CD8-positive, alpha-beta memory T cell (primary cell): ENCODE measurements at regions not wholly inside any gene's neighbourhood (a gene's known extent, or its start where the extent isn't known, plus 50 kb on each side); places are given as distances from the start of the nearest gene placed in this dataset.

Experiments
- CTCF ChIA-PET: fragments of 350-600 bp; sonication (Branson Sonifier 250); formaldehyde crosslinking; loops from one replicate; lab custom pipeline; 2021; ENCODE audit warnings: antibody characterized with exemption; lab: Charles Lee
- POLR2A ChIA-PET: fragments of 350-600 bp; sonication (Branson Sonifier 250); formaldehyde crosslinking; loops from one replicate; lab custom pipeline; 2021; ENCODE audit warnings: antibody characterized with exemption; lab: Charles Lee
- DNase-seq, 5 donors: peaks; one replicate each; pipeline versions ENCODE4 v3.0.0 to v3.0.0-alpha.2; 2020 to 2022; ENCODE audit warnings: mixed read lengths in 1 of 5
- H3K27ac ChIP-seq: one replicate; pipeline ENCODE4 v1.7.0; 2013; ENCODE audit warnings: low read depth, mild to moderate bottlenecking, low read length, moderate library complexity
- H3K27me3 ChIP-seq: 2 replicates; pipeline ENCODE4 v1.7.0; 2013; ENCODE audit warnings: low read length, mild to moderate bottlenecking; ENCODE audit not compliant: insufficient read depth, poor library complexity, severe bottlenecking
- H3K36me3 ChIP-seq: 2 replicates; pipeline ENCODE4 v1.7.0; 2013; ENCODE audit warnings: mild to moderate bottlenecking, low read length, moderate library complexity; ENCODE audit not compliant: insufficient read depth
- H3K4me1 ChIP-seq: 2 replicates; pipeline ENCODE4 v1.7.0; 2013; ENCODE audit warnings: mild to moderate bottlenecking, low read length, moderate library complexity; ENCODE audit not compliant: insufficient read depth
- H3K4me3 ChIP-seq: 2 replicates; pipeline ENCODE4 v1.7.0; 2013; ENCODE audit warnings: mild to moderate bottlenecking, low read length
- H3K9me3 ChIP-seq: 2 replicates; pipeline ENCODE4 v1.7.0; 2013; ENCODE audit warnings: mild to moderate bottlenecking, low read length
- H3K27ac Mint-ChIP-seq, 8 donors: one replicate each; pipeline ENCODE4 v1.8.0; 2020 to 2021; ENCODE audit warnings: mixed read lengths in 8 of 8, mild to moderate bottlenecking in 6 of 8, inconsistent platforms in 3 of 8, moderate library complexity in 3 of 8
- H3K27me3 Mint-ChIP-seq, 2 donors: one replicate each; pipeline ENCODE4 v1.8.0; 2020 to 2021; ENCODE audit warnings: mixed read lengths in 2 of 2, mild to moderate bottlenecking in 1 of 2, moderate library complexity in 1 of 2
- H3K36me3 Mint-ChIP-seq, 3 donors: one replicate each; pipeline ENCODE4 v1.8.0; 2020 to 2021; ENCODE audit warnings: mixed read lengths in 3 of 3, inconsistent platforms in 1 of 3, mild to moderate bottlenecking in 1 of 3
- H3K4me1 Mint-ChIP-seq, 3 donors: one replicate each; pipeline ENCODE4 v1.8.0; 2020 to 2021; ENCODE audit warnings: mixed read lengths in 3 of 3, inconsistent platforms in 1 of 3, mild to moderate bottlenecking in 1 of 3
- H3K4me3 Mint-ChIP-seq, 7 donors: one replicate each; pipeline ENCODE4 v1.8.0; 2020 to 2021; ENCODE audit warnings: mixed read lengths in 7 of 7, mild to moderate bottlenecking in 6 of 7, moderate library complexity in 4 of 7, inconsistent platforms in 2 of 7
- H3K9me3 Mint-ChIP-seq, 5 donors: one replicate each; pipeline ENCODE4 v1.8.0; 2020 to 2022; ENCODE audit warnings: mixed read lengths in 5 of 5, mild to moderate bottlenecking in 3 of 5, moderate library complexity in 2 of 5, inconsistent platforms in 1 of 5

DNA sequence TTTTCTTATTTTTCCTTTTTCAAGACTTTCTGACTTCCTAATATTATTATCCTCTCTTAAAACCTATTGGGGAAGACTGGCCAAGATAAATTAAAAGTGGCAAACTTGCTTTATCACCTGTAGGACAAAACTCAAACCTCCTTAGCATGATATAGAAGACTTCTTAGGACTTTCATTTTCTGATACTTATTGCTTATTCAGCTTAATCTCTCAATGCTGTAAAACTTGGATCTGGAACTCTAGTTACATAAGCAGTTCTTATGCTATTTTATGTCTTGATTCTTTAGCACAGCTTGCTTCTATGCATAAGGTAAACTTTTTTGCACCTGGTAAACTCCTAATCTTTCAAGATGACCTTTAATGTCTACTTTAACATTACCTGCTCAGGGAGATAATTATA, 382.3 kb upstream of the LRRC7 start:
- no peaks in the 10 kb centered on the region for H3K36me3 ChIP-seq
- H3K4me3 Mint-ChIP-seq, result no peak overlapping the region
- H3K4me3 ChIP-seq, result no peak overlapping the region
- POLR2A ChIA-PET, result no interaction called here
- DNase-seq, result no peak
- H3K9me3 ChIP-seq, result no peaks in the 10 kb centered on the region
- H3K4me1 Mint-ChIP-seq, result no peaks in the 10 kb centered on the region
- H3K9me3 Mint-ChIP-seq, result peaks cover 0 to 19% (median 2%) of the 10 kb centered on the region in 5 donors
- no peaks in the 10 kb centered on the region for H3K4me1 ChIP-seq
- no peak overlapping the region for H3K27ac ChIP-seq
- CTCF ChIA-PET, result no interaction called here
- H3K27ac Mint-ChIP-seq, result no peak overlapping the region
- no peaks in the 10 kb centered on the region for H3K36me3 Mint-ChIP-seq
- no peaks in the 10 kb centered on the region for H3K27me3 ChIP-seq
- no peaks in the 10 kb centered on the region for H3K27me3 Mint-ChIP-seq

DNA sequence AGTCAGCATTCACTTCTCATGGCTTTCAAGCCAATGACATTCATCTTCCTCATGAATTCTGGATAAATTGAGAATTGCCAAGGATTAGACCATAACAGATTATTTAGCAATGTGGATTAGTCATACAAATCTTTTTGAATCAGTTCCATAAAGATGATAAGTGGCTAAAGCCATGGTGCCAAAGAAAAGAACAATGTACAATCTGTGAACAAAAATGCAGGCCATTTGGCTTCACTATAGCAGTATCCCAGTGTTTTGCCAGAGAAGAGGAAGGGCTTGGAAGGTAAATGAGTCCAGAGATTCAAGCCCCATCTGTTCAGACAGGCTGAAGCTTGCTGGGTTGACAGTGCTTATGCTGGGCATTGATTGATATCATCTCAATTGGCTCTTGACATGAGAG, 376.4 kb upstream of the LRRC7 start:
- H3K4me3 Mint-ChIP-seq, result no peak overlapping the region
- Histone ChIP-seq H3K27me3 (no peaks in the 10 kb centered on the region), H3K36me3 (no peaks in the 10 kb centered on the region), H3K4me3 (no peak overlapping the region), H3K4me1 (no peaks in the 10 kb centered on the region), H3K27ac (no peak overlapping the region), H3K9me3 (no peaks in the 10 kb centered on the region)
- no peaks in the 10 kb centered on the region for H3K36me3 Mint-ChIP-seq
- H3K9me3 Mint-ChIP-seq, result peaks cover 1 to 26% (median 8%) of the 10 kb centered on the region in 5 donors
- no peak overlapping the region for H3K27ac Mint-ChIP-seq
- ChIA-PET POLR2A (no interaction called here), CTCF (no interaction called here)
- no peaks in the 10 kb centered on the region for H3K27me3 Mint-ChIP-seq
- no peak for DNase-seq
- H3K4me1 Mint-ChIP-seq, result no peaks in the 10 kb centered on the region

DNA sequence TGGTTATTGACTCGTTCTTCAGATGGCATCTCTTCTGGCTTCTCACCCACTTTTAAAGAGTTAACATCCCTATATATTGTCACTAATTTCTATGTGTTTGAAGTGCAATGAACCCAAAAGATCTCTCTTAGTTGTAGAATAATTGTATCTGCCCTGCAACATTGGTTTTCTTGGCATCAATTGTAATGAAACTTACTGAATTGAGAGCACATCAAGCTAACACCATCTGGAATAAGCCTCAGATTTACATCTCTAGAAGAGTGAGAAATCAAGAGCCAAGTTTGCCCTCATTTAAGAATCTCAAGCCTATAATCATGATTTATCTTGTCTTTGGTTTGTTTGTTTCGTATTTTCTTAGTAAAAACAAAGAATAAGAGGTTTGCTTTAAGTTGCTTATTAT, 372.6 kb upstream of the LRRC7 start:
- H3K36me3 ChIP-seq, result no peaks in the 10 kb centered on the region
- no peaks in the 10 kb centered on the region for H3K4me1 Mint-ChIP-seq
- H3K27ac Mint-ChIP-seq, result no peak overlapping the region
- H3K4me3 ChIP-seq, result no peak overlapping the region
- no peaks in the 10 kb centered on the region for H3K9me3 ChIP-seq
- no peaks in the 10 kb centered on the region for H3K36me3 Mint-ChIP-seq
- peaks cover 1 to 34% (median 8%) of the 10 kb centered on the region in 5 donors for H3K9me3 Mint-ChIP-seq
- no peaks in the 10 kb centered on the region for H3K4me1 ChIP-seq
- DNase-seq, result no peak
- H3K4me3 Mint-ChIP-seq, result no peak overlapping the region
- H3K27me3 ChIP-seq, result no peaks in the 10 kb centered on the region
- no peaks in the 10 kb centered on the region for H3K27me3 Mint-ChIP-seq
- CTCF ChIA-PET, result no interaction called here
- POLR2A ChIA-PET, result no interaction called here
- H3K27ac ChIP-seq, result no peak overlapping the region

DNA sequence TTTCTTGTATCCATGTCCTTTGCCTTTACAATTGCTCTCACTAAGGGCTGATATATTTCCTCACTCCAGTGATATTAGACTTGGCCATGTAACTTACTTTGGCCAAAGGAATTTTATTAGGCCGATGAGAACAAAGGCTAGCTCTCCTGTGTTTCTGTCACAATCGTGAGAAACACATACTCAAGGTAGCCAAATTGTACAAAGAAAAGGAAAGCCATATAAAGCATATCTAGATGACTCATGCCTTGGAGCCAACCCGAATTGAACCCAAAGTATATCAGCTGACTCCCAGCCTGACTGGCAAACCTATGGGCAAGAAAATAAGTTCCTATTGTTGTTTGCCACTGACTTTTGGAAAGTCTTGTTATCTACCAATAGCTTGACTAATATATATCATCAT, 371.7 kb upstream of the LRRC7 start:
- POLR2A ChIA-PET, result no interaction called here
- Histone ChIP-seq H3K9me3 (no peaks in the 10 kb centered on the region), H3K27me3 (no peaks in the 10 kb centered on the region), H3K4me3 (no peak overlapping the region), H3K36me3 (no peaks in the 10 kb centered on the region), H3K4me1 (no peaks in the 10 kb centered on the region), H3K27ac (no peak overlapping the region)
- Mint-ChIP-seq H3K4me1 (no peaks in the 10 kb centered on the region), H3K27me3 (no peaks in the 10 kb centered on the region), H3K27ac (no peak overlapping the region), H3K9me3 (peaks cover 1 to 34% (median 6%) of the 10 kb centered on the region in 5 donors), H3K36me3 (no peaks in the 10 kb centered on the region), H3K4me3 (no peak overlapping the region)
- CTCF ChIA-PET, result no interaction called here
- DNase-seq, result no peak

DNA sequence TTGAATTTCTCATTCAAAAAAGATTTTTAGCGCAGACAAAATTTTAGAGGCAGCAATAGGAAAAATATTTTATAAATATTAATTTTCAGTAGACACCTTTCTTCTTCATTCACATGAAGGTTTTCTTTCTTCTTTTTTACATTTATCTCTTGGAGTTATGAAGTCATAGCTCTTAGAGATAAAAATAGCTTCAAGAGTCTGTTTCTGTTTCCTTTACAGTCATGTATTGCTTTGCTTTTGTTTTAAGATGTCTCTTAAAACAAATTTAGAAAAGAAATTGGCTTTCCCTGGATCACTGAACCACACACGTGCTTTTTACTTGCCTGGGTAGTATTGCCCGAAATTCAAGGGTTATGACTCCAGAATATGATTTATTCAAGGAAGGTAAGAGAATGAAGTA, 369.9 kb upstream of the LRRC7 start:
- Mint-ChIP-seq H3K4me1 (no peaks in the 10 kb centered on the region), H3K9me3 (peaks cover 5 to 28% (median 6%) of the 10 kb centered on the region in 5 donors), H3K27ac (no peak overlapping the region), H3K4me3 (no peak overlapping the region), H3K36me3 (no peaks in the 10 kb centered on the region), H3K27me3 (no peaks in the 10 kb centered on the region)
- DNase-seq, result no peak
- H3K27ac ChIP-seq, result no peak overlapping the region
- no peaks in the 10 kb centered on the region for H3K36me3 ChIP-seq
- no peak overlapping the region for H3K4me3 ChIP-seq
- H3K9me3 ChIP-seq, result no peaks in the 10 kb centered on the region
- ChIA-PET CTCF (no interaction called here), POLR2A (no interaction called here)
- H3K4me1 ChIP-seq, result no peaks in the 10 kb centered on the region
- no peaks in the 10 kb centered on the region for H3K27me3 ChIP-seq

DNA sequence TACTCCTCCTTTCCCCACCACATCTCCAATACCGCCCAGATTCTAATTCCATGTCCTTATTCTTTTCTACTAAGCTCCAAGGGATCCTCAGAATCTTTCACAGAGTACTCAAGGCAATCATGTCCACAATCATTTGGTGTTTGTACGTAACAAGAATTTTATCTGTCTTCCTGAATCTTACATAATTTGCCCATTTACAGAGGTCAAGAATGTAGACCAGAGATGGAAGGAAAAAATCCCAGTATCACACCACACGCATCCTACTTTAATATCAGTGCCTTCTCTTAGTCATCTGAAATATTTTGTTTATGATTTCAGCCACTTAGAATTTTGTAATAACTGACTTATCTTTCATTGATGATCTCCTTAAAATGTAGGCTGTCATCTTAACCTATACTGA, 366.0 kb upstream of the LRRC7 start:
- Histone ChIP-seq H3K36me3 (no peaks in the 10 kb centered on the region), H3K4me1 (no peaks in the 10 kb centered on the region), H3K9me3 (no peaks in the 10 kb centered on the region), H3K4me3 (no peak overlapping the region), H3K27me3 (no peaks in the 10 kb centered on the region), H3K27ac (no peak overlapping the region)
- CTCF ChIA-PET, result no interaction called here
- Mint-ChIP-seq H3K27ac (no peak overlapping the region), H3K4me1 (no peaks in the 10 kb centered on the region), H3K4me3 (no peak overlapping the region), H3K9me3 (peaks cover 2 to 36% (median 9%) of the 10 kb centered on the region in 5 donors), H3K36me3 (no peaks in the 10 kb centered on the region), H3K27me3 (no peaks in the 10 kb centered on the region)
- POLR2A ChIA-PET, result no interaction called here
- DNase-seq, result no peak

DNA sequence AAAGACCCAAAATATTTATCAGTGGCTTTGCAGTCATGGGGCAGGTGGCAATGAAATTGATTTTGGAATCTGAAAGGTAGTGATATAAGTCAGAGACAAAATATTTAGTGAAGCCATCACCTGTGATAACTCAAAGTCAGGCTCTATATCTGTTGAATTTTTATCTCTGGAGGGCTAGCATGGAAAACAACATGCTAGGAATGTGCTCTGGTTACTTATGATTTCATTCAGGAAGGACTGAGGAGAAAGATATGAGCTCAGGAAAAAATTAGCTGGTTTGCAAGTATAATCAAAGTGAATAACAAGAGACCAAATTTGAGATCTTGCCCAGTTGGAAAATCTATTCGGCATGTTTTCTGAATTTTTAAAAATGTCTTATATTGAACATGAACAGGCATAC, 364.6 kb upstream of the LRRC7 start:
- H3K4me1 Mint-ChIP-seq, result no peaks in the 10 kb centered on the region
- H3K27ac Mint-ChIP-seq, result no peak overlapping the region
- no peak overlapping the region for H3K4me3 Mint-ChIP-seq
- Histone ChIP-seq H3K36me3 (no peaks in the 10 kb centered on the region), H3K4me1 (no peaks in the 10 kb centered on the region), H3K27ac (no peak overlapping the region), H3K27me3 (no peaks in the 10 kb centered on the region), H3K4me3 (no peak overlapping the region), H3K9me3 (no peaks in the 10 kb centered on the region)
- ChIA-PET POLR2A (no interaction called here), CTCF (no interaction called here)
- H3K36me3 Mint-ChIP-seq, result no peaks in the 10 kb centered on the region
- DNase-seq, result no peak
- no peaks in the 10 kb centered on the region for H3K27me3 Mint-ChIP-seq
- H3K9me3 Mint-ChIP-seq, result peaks cover 0 to 29% (median 9%) of the 10 kb centered on the region in 5 donors

DNA sequence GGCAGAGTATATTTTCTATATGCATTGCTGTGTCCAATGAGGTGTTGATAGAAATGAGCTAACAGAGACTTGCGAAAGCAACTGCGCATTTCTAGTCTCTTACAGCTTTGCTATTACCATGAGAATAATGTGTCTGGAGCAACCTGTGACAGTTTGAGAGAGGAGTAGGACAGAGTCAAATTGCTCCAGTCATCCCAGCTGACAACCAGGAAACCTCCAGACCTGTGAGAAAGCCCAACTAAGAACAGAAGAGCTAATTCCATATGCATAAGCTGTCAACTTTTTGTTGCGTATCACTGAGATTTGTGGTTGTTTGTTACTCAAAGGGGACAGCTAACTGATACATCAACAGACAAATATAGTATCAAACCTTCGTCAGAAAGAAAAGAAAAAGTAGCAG, 354.1 kb upstream of the LRRC7 start:
- Mint-ChIP-seq H3K4me3 (no peak overlapping the region), H3K36me3 (no peaks in the 10 kb centered on the region), H3K4me1 (no peaks in the 10 kb centered on the region), H3K9me3 (peaks cover 3 to 32% (median 11%) of the 10 kb centered on the region in 5 donors), H3K27me3 (no peaks in the 10 kb centered on the region), H3K27ac (no peak overlapping the region)
- Histone ChIP-seq H3K36me3 (no peaks in the 10 kb centered on the region), H3K27ac (no peak overlapping the region), H3K4me3 (no peak overlapping the region), H3K27me3 (no peaks in the 10 kb centered on the region), H3K9me3 (no peaks in the 10 kb centered on the region), H3K4me1 (no peaks in the 10 kb centered on the region)
- DNase-seq, result no peak
- POLR2A ChIA-PET, result no interaction called here
- CTCF ChIA-PET, result no interaction called here

DNA sequence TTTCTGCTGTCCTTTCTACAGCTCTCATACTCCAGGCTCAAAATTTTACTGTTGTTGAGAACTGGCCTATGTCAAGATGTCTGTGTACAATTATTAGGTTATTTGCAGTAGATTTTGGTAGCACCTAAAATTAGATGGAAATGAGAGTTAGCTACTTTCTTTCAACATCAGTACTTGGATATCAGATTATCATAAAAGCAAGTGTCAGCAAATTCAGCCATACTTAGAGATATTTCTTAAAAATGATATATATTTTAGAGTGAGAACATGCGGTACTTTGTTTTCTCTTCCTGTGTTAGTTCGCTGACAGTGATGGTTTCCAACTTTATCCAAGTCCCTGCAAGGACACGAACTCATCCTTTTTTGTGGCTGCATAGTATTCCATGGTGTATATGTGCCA, 351.8 kb upstream of the LRRC7 start:
- ChIA-PET CTCF (no interaction called here), POLR2A (no interaction called here)
- H3K27ac ChIP-seq, result no peak overlapping the region
- Mint-ChIP-seq H3K4me3 (no peak overlapping the region), H3K27me3 (no peaks in the 10 kb centered on the region), H3K9me3 (peaks cover 6 to 37% (median 14%) of the 10 kb centered on the region in 5 donors), H3K36me3 (no peaks in the 10 kb centered on the region), H3K4me1 (no peaks in the 10 kb centered on the region), H3K27ac (no peak overlapping the region)
- no peaks in the 10 kb centered on the region for H3K9me3 ChIP-seq
- DNase-seq, result no peak
- no peaks in the 10 kb centered on the region for H3K27me3 ChIP-seq
- no peaks in the 10 kb centered on the region for H3K36me3 ChIP-seq
- no peaks in the 10 kb centered on the region for H3K4me1 ChIP-seq
- no peak overlapping the region for H3K4me3 ChIP-seq
